BJ (cell line): ENCODE measurements at regions not wholly inside any gene's neighbourhood (a gene's known extent, or its start where the extent isn't known, plus 50 kb on each side); places are given as distances from the start of the nearest gene placed in this dataset.

Experiments
- CTCF ChIA-PET: fragments of 350-600 bp; formaldehyde crosslinking; extraction: SDS; loops from one replicate; lab custom pipeline; 2021; ENCODE audit warnings: antibody characterized with exemption, inconsistent platforms; lab: Yijun Ruan, JAX
- POLR2A ChIA-PET: fragments of 300-600 bp; sonication (Branson Sonifier 250); formaldehyde crosslinking; extraction: SDS; loops from one replicate; lab custom pipeline; 2021; ENCODE audit warnings: antibody characterized with exemption; lab: Charles Lee
- DNase-seq: peaks from one replicate; pipeline ENCODE4 v3.0.0-alpha.2; 2011; ENCODE audit warnings: low read depth
- H3K27me3 ChIP-seq: 2 replicates; pipeline ENCODE4 v1.6.0; 2011; ENCODE audit warnings: low read length; ENCODE audit not compliant: control insufficient read depth, insufficient read depth
- H3K36me3 ChIP-seq: 2 replicates; pipeline ENCODE4 v1.5.1; 2011; ENCODE audit warnings: low read length; ENCODE audit not compliant: control insufficient read depth, insufficient read depth
- H3K4me3 ChIP-seq: 2 replicates; pipeline ENCODE4 v1.5.1; 2011; ENCODE audit warnings: low read depth, mild to moderate bottlenecking, control low read depth, low read length
- TF ChIP-seq, protein P1 (sequence below): IDR thresholded peaks from 2 replicates; pipeline ENCODE4 v1.5.1; 2011; ENCODE audit warnings: low read depth, mild to moderate bottlenecking, control low read depth, inconsistent platforms, low read length, moderate library complexity; ENCODE audit not compliant: insufficient read depth

- ChIA-PET POLR2A (no interaction called here), CTCF (interaction anchor here (1.7 kb wide), 1 partner anchor 308 kb away, joined by 5 read pairs; no protein-coding TSS in a partner anchor)
- TF ChIP-seq, protein P1, sequence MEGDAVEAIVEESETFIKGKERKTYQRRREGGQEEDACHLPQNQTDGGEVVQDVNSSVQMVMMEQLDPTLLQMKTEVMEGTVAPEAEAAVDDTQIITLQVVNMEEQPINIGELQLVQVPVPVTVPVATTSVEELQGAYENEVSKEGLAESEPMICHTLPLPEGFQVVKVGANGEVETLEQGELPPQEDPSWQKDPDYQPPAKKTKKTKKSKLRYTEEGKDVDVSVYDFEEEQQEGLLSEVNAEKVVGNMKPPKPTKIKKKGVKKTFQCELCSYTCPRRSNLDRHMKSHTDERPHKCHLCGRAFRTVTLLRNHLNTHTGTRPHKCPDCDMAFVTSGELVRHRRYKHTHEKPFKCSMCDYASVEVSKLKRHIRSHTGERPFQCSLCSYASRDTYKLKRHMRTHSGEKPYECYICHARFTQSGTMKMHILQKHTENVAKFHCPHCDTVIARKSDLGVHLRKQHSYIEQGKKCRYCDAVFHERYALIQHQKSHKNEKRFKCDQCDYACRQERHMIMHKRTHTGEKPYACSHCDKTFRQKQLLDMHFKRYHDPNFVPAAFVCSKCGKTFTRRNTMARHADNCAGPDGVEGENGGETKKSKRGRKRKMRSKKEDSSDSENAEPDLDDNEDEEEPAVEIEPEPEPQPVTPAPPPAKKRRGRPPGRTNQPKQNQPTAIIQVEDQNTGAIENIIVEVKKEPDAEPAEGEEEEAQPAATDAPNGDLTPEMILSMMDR, result no peak
- Histone ChIP-seq H3K4me3 (no peak overlapping the region), H3K27me3 (no peaks in the 10 kb centered on the region), H3K36me3 (no peaks in the 10 kb centered on the region)
- DNase-seq, result no peak
Observed at GRCh38 chr1:172894349-172895049, 156.2 kb downstream of the TNFSF18 start.

- no peak for DNase-seq
- TF ChIP-seq, protein P1, result no peak
- CTCF ChIA-PET, result interaction anchor here (1.7 kb wide), 1 partner anchor 307 kb away, joined by 5 read pairs; no protein-coding TSS in a partner anchor
- POLR2A ChIA-PET, result interaction anchor here (0.6 to 0.7 kb wide), 3 partner anchors 27 to 60 kb away, joined by 4 to 11 read pairs (median 9); no protein-coding TSS in a partner anchor
- no peaks in the 10 kb centered on the region for H3K27me3 ChIP-seq
- H3K36me3 ChIP-seq, result no peaks in the 10 kb centered on the region
- H3K4me3 ChIP-seq, result no peak overlapping the region
Observed at GRCh38 chr1:172895050-172895460, 155.7 kb downstream of the TNFSF18 start.

- CTCF ChIA-PET, result interaction anchor here (1.7 kb wide), 1 partner anchor 306 kb away, joined by 5 read pairs; no protein-coding TSS in a partner anchor
- H3K36me3 ChIP-seq, result no peaks in the 10 kb centered on the region
- H3K4me3 ChIP-seq, result no peak overlapping the region
- H3K27me3 ChIP-seq, result no peaks in the 10 kb centered on the region
- POLR2A ChIA-PET, result interaction anchor here (0.6 to 0.7 kb wide), 3 partner anchors 28 to 59 kb away, joined by 4 to 11 read pairs (median 9); no protein-coding TSS in a partner anchor
- TF ChIP-seq, protein P1, result no peak
- DNase-seq, result no peak
Observed at GRCh38 chr1:172895761-172896160, 155.0 kb downstream of the TNFSF18 start.

GRCh38 chr1:172897738-172898137 lies 153.0 kb downstream of the TNFSF18 start:
- POLR2A ChIA-PET, result interaction anchor here (0.8 kb wide), 1 partner anchor 12 kb away, joined by 4 read pairs; no protein-coding TSS in a partner anchor
- TF ChIP-seq, protein P1, result no peak
- Histone ChIP-seq H3K27me3 (no peaks in the 10 kb centered on the region), H3K4me3 (no peak overlapping the region), H3K36me3 (no peaks in the 10 kb centered on the region)
- no peak for DNase-seq
- CTCF ChIA-PET, result interaction anchor here (1.1 kb wide), 1 partner anchor 101 kb away, joined by 3 read pairs; no protein-coding TSS in a partner anchor

DNA sequence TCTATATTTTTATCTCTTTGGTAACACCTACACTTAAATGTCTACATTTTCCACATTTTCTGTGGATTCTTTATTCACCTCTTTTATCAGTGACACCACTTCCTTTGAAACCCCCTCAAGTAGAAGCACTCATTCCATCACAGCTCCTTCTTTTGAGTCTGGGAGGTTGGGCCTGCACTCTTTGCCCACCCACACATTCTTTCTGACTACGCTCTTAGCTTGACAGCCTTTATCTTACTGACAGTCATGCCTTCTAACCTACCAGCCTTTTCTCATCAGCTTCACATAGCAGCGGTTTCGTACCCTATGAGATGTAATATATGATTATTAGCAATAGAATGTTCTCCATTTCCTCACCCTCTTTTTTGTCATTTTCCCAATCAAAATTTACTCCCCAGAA lies 151.9 kb downstream of the TNFSF18 start:
- TF ChIP-seq, protein P1, result no peak
- CTCF ChIA-PET, result interaction anchor here (1.1 kb wide), 2 partner anchors 10 to 100 kb away, joined by 3 read pairs; no protein-coding TSS in a partner anchor
- POLR2A ChIA-PET, result interaction anchor here (0.8 kb wide), 1 partner anchor 11 kb away, joined by 4 read pairs; no protein-coding TSS in a partner anchor
- Histone ChIP-seq H3K27me3 (no peaks in the 10 kb centered on the region), H3K36me3 (no peaks in the 10 kb centered on the region), H3K4me3 (no peak overlapping the region)
- DNase-seq, result no peak
